Stimulated activated CD8-positive, alpha-beta memory T cell treated with anti-CD3 and anti-CD28 coated beads, Interleukin-15, amount 100 ng/mL, for 48 hours (primary cell): ENCODE measurements at regions not wholly inside any gene's neighbourhood (a gene's known extent, or its start where the extent isn't known, plus 50 kb on each side); places are given as distances from the start of the nearest gene placed in this dataset.
A peak's percentile ranks its signal among the peaks of the same experiment; 100 is the strongest.
"Not testable (repeated sequence)": the region's sequence is repeated elsewhere in the genome, so short reads cannot be mapped to it uniquely, and the experiment has no call there.

ENCODE experiments used
- DNase-seq, 2 donors: peaks; one replicate each; pipeline ENCODE4 v3.0.0-alpha.2; 2020; ENCODE audit warnings: low read depth in 2 of 2

DNA sequence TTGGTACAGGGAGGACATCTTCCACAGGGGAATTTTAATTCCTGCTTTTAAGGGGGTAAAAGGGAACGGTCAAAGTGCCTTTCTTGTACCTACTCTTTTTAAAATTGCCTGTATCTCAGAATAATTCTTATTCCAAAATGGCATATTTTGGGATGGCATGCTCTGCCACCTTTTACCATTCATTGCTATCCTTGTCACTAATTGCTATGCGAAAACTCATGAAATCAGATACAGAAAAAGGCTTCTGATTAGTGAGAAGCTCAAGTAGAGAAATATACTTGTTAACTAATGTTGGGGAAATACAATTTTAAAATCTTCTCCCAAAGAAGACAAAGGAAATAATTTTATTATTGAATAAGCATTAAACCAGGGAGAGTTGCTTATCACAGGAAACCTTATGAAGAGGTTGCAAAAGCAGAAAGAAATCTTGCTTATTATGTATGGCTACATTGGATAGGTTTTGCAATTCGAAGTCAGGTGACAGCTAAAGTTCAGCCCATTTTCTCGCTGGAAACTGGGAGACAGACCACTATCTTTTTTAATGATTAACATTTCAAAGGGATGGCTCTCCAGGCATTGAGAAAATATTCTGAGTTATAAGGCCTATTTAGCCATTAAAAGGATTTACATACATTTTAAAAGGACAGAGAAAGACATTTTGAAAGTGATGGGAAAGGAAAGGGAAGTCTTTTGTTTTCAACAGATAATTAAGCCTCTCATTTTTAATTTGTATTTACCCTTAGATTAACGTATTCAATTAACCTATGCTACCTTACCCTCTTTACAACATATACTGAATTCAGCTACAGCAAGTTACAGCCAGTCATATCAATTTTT, 110.3 kb upstream of the PRSS16 start:
- no peak for DNase-seq

DNA sequence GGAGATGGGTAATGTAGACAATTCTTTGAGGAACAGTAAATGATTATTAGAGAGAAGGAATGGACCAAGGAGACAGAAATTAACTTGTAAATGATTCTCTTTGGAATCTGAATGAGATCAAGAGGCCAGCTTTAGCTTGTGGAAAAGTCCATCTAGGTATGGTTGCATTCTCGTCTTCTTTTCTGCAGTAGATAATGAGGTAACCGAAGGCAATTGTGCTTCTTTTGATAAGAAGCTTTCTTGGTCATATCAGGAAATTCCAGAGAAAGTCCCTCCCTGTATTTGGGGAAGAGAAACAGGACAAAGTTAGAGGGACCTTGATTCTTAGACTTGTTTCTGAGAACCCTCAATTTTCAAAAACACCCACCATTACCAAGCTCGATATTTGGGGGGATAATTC, 109.1 kb upstream of the PRSS16 start:
- DNase-seq: no peak

DNA sequence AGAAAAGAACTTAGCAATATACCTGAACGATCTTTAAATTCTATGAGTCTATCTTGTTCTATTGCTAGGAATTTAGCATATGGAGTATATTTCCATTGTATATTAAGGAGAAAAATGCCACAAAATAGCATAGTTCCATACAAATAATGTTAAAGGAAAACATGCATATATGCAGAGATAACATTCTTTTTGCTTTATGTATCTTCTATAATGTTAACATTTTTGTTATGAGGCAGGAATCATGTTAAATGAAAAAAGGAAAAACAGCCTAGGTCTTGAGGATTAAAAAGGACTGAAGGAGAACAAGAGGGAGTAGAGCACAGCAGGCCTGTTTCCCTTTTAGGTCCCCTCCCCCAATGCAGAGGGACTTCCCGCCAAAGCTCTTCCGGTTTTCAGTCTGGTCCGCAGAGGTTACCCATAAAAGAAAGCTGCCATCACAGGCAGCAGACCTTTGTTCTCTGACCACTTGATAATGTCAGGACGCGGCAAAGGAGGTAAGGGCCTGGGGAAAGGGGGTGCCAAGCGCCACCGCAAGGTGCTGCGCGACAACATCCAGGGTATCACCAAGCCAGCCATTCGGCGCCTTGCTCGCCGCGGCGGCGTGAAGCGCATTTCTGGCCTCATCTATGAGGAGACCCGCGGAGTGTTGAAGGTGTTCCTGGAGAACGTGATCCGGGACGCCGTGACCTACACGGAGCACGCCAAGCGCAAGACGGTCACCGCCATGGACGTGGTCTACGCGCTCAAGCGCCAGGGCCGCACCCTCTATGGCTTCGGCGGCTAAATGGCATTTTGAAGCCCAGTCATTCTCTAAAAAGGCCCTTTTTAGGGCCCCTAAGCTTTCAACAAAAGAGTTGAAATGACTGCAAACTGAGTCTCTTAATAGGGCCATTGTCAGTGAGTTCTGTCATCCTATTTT, 108.4 kb upstream of the PRSS16 start:
- DNase-seq: peak; percentile 65 to 69

DNA sequence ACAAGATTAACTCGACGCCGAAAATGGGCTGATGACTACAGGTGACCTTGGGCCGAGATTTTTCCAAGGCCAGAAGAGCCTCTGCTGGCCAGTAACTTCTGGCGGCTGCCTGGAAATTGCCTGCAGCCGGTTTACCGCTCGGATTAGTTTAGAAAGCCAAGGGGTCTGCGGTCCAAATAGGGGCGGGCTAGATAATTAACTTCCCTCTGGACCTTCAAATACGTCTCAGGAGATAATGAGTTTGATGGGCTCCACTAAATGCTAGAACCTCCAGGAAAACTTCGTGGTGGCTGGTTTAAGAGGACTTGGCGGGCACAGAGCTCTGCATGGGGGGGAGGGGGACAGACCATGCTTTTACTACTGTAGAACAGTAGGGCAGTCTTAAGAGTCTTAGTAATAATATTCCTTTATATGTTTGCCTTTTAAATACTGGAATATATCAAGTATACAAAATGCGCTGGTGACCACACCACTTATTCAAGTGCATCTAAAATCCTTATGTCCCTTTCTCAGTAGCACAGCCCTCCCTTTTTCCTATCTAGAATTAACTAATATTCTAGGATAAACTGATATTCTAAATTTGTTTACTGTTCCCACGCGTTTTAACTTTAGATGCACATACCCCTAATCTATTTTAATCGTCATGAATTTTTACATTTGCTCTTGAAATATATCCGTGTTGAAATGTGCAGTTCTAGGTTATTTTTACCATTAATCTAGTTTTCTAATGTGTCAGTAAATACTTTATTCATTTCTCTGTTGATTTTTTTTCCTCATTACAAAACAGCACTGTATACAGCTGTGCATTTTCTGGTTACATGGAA, 107.5 kb upstream of the PRSS16 start:
- no peak for DNase-seq

DNA sequence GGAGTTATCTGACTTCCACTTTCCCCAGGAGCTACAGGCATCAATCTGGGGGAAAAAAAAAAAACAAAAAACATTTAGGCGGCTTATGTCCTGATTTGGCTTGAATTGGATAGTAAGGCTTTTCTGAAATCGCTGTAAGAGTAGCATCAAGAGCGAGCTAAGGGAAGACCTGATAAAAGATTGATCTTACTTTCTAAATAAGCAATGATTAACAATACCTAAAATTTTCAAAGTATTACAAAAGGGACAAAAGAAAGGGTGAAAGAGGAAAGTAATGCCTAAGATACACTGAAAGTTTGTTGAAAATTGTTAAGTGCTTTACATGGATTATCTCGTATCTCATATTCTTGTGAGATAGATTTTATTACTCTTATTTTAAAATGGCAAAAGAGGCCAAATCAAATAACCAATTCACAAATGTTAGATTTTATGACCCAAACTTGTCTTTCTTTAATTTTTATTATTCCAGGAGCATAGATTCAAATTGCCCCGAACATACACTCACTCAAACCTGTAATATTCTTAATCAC, 106.4 kb upstream of the PRSS16 start:
- no peak for DNase-seq

DNA sequence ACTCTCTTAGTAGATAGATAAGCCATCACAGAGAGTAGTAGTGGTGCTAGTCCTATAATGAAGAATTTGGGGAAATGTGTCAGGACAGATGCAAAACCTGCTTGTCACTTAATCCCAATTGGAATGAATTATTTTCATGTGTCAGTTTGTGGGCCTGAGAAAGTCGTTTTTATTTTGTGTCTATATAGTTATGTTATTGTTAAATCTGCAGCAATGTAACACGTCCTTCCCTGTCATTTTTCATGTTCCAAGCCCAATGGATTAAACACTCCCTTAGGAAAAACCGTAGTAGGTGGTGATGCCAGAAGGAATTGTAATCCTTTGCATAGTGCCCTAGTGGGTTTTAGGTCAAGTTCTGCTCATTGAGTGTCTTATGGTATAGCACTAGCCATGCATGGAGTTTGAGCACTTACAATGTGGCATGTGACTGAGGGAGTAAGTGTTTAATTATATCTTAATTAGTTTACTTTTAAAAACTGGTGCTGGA, 105.9 kb upstream of the PRSS16 start:
- DNase-seq: no peak

DNA sequence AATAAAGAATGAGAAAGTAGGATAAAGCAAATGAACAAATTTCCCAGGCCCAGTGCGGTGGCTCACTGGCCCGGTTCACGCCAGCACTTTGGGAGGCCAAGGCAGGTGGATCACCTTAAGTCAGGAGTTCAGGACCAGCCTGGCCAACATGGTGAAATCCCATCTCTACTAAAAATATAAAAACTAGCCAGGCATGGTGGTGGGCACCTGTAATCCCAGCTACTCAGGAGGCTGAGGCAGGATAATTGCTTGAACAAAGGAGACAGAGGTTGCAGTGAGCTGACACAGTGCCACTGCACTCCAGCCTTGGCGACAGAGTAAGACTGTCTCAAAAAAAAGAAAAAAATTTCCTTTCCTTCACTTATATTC, 104.5 kb upstream of the PRSS16 start:
- not testable (repeated sequence) for DNase-seq

DNA sequence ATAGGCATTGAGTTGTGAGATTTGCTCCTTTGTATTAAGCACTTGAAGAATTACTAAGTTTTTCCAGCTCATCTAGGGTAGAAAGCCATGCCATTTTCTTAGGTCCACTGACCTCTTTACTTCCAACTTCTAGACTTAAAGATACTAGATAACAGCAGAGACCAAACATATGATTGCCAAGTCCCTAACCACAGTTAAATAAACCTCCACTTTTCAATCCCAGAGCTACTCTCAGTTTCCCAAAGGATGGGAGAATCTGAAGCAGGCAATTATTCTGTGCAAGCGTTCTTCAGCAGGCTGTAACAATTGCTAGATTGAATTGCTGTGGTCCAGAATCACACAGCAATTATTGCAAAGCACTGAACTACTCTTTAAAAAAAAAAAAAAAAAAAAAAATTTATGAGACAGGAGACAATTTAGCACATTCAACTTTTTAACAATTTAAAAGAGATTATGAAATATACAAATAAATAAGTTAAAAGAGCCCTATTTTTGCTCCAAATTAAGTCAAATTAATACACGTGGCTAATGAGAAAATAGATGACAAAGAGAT, 104.0 kb upstream of the PRSS16 start:
- DNase-seq: no peak

DNA sequence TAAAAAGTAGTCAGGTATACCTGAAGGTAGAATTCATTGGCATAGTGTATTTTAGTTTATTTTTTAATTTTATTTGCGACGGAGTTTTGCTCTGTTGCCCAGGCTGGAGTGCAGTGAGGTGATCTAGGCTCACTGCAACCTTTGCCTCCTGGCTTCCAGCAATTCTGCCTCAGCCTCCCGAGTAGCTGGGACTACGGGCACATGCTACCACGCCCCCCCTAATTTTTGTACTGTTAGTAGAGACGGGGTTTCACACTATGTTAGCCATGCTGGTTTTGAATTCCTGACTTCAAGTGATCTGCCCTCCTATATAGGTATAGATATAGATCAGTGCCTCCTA, 102.8 kb upstream of the PRSS16 start:
- no peak for DNase-seq

DNA sequence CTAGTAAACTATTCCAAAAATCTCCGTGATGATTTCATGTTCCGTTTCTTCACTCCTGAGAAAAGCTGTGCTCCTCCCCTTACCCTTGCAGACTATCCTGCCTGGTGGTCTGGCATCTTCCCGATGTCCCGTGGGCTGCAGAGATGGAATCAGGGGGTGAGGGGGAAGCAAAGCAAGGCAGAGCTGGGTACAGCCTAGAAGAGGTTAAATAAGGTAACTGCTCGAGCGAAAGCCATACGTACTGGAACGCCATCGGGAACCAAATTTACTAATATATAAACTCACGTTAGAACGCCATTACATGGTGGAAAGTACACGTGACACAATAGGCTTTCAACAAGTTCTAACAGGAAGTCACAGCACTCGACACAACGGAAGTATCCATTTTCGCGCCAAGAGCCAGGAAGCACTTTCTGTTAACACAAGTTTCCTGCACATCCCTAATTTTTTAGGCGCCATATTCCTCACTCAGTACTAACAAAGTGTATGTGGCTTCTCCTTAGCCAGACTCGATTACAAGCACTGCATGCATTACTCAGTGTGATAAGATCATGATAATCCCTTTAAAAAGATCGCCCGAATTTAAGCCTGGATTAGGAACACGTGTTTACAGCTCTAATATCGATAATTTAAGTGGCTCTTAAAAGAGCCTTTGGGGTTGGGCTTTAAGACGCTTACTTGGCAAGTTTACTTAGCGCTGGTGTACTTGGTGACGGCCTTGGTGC, 101.6 kb upstream of the PRSS16 start:
- peak in 1 of 2 donors; percentile 60 for DNase-seq

DNA sequence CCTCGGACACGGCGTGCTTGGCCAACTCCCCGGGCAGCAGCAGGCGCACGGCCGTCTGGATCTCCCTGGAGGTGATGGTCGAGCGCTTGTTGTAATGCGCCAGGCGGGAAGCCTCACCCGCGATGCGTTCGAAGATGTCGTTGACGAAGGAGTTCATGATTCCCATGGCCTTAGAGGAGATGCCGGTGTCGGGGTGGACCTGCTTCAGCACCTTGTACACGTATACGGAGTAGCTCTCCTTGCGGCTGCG, 101.1 kb upstream of the PRSS16 start:
- DNase-seq: not testable (repeated sequence)

DNA sequence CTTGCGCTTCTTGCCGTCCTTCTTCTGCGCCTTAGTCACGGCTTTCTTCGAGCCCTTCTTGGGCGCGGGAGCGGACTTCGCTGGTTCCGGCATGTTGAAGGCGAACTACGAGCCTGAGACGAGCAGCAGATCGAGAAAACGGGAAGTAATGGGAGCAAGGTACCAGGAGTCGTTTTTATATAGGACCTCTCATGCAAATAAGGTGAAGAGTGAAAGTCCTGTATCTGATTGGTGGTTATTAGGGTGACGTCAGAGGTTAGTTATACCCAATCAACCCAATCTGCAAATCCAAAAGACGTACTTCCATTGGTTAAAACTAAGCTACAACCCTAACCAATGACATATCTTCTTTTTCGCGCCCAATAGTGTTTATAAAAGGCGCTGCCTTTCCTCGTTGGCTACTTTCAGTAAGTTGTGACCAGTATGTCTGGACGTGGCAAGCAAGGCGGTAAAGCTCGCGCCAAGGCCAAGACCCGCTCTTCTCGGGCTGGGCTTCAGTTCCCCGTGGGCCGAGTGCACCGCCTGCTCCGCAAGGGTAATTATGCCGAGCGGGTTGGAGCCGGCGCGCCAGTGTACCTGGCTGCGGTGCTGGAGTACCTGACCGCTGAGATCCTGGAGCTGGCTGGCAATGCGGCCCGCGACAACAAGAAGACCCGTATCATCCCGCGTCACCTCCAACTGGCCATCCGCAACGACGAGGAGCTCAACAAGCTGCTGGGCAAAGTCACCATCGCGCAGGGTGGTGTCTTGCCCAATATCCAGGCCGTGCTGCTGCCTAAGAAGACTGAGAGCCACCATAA, 100.6 kb upstream of the PRSS16 start:
- peak; percentile 73 to 75 for DNase-seq

DNA sequence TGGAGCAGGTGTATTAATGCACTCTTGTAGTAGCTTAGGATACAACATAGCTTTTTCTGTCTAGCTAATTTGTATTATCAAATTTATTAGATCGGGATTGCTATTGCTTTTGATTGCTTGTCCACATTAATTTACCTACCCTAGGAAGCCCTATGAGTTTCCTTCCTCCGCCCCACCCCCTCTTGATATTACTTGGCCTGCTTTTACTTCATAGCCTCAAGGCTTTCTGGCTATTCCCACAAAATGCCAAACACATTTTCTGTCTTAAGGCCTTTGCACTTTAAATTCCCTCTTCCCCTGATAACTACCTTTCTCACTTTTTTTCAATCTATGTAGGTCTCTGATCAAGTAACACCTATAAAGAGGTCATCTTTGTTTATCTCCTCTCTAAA, 99.1 kb upstream of the PRSS16 start:
- DNase-seq: no peak

DNA sequence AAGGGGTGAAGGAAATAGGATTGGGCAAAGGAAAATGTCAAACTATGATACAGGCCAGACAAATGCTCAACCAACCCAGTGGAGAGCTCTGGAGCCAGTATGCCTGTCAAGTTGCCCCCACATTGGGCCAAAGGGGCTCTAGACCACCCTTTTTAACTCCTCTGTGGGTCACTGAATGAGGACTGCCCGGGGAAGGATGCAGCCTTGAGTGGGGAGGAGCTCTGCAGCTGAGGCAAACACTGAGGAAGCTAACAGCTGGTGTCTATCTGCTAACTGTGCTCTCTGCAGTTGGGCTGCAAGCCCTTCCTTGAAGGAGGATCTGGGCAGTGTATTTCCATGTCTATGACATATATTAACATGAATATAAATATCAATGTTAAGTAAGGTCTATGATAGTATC, 98.4 kb upstream of the PRSS16 start:
- DNase-seq: no peak

DNA sequence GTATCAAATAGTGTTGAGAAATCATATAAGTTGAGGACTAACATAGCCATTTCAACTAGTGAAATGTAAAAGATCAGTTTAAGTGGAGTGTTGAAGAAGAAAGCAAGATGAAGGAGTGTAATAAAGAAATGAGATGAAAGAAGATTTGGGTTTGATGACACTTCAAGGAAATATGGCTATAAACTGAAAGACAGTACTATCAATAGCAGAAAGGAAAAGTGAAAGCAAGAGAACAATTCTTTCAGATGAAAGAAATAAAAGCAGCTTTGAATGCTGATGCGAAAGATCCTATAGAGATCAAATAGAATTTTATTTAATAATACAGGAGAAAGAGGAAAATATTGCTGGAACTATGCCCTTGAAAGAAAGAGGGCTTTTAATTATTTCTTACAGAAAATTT, 92.8 kb upstream of the PRSS16 start:
- DNase-seq: no peak

DNA sequence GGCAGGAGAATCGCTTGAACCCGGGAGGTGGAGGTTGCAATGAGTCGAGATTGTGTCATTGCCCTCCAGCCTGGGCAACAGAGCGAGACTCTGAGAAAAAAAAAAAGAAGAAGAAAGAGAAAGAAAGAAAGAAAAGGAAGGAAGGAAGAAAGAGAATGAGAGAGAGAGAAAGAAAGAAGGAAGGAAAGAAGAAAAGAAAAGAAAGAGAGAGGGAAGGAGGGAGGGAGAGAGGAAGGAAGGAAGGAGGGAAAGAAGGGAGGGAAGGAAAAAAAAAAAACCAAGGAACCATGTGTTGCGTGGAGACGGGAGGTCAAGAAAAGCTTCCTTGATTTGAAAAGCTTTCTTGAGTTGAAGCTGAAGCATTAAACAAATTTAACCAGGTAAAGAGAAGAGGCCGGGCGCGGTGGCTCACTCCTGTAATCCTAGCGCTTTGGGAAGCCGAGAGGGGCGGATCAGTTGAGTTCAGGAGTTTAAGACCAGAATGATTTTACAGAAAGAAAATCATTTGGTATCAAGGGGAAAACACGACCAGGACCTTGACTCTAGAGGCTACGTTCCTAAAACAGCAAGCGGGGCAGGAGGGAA, 90.5 kb upstream of the PRSS16 start:
- no peak for DNase-seq

DNA sequence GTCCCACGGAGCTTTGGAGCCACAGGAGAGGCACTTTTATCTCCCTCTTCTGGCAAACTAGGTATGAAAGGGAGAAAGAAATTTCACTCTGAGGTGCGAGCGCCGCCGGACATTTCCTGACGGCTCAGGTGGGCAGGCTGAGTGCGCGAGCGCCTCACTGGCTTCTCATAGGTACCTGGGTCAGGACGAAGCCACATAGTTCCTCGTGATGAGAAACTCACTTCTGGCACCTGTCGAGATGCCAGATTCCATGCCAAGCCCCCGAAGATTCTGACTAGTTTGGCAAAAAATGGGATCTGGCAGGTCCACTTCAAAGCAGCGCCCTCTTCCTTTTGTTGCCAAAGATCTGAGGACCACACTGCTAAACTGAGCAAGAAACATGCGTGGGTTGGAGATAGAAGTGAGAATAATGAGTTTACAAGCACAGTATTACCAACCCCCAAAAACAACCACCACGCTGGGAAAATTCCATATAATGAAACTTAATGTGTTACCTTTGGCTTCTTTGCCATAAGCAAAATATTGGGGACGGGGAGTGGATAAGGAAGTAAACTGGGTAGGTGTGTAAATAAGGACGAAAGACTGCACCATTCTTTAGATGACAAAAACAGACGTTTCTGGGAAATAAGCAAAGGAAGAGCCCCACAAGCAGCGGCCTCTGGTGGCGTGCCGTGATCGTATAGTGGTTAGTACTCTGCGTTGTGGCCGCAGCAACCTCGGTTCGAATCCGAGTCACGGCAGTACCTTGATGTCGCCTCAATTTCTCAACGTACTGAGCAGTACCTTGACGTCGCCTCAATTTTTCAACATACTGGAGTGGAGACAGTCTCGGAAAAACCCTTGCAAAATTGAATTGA, 89.8 kb upstream of the PRSS16 start:
- peak; percentile 68 to 72 for DNase-seq

DNA sequence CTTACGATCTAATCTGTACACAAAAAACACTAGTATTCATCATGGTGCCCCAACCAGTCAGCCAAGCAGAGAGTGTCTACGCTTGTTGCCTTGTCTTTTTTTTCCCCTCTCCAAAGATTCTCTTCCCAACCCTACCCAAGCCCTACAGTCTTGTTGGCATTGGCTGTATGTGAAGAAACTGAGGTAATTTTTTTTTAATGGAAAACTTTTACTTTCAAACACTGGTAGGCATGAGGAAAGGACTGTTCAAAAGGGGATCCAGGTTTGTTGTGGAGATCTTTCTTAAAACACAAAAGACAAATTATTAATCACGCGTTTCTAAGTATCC, 89.2 kb upstream of the PRSS16 start:
- no peak for DNase-seq

DNA sequence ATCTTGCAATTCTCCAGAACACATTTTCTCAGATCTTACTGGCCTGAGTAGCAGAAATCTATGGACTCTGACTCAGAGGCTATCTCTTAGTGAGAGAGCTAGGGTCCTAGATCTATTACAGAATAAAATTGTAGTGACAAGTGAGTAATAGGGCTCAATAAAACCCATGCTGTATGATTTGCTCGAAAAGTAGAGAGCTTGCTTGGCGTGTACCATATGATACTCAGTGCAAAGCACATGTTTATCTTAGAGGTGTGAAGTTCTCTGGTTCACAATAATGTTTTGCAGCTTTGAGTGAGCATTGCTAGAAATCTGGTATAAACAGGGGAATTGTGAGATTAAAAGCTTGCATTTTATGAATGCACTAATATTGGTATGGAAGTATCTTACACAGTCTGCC, 87.8 kb upstream of the PRSS16 start:
- no peak for DNase-seq
